K562 (cell line): ENCODE measurements at regions not wholly inside any gene's neighbourhood (a gene's known extent, or its start where the extent isn't known, plus 50 kb on each side); places are given as distances from the start of the nearest gene placed in this dataset.

Experiments used
- ATAC-seq: fragments of 200-7000 bp; cut with Tn5 transposase; 3 replicates; pipeline ENCODE4 v1.9.1; 2020; ENCODE audit warnings: moderate library complexity
- BruUV-seq: library from RNA; stranded (reverse); fragments of 400-500 nt; replicated peaks from 2 replicates; lab custom pipeline; 2021; lab: Mats Ljungman, UMichigan
- CTCF ChIA-PET: fragments of 300-600 bp; formaldehyde crosslinking; extraction: SDS; loops from one replicate; lab custom pipeline; 2021; ENCODE audit warnings: low intra/inter-chr PET ratio; lab: Yijun Ruan, JAX
- POLR2A ChIA-PET: fragments of 300-600, 350-650 bp; sonication (Branson Sonifier 250); formaldehyde crosslinking; extraction: SDS; loops from one replicate; lab custom pipeline; 2021; ENCODE audit warnings: antibody characterized with exemption, inconsistent platforms; lab: Yijun Ruan, JAX
- DNase-seq, 4 experiments: peaks; one replicate each; pipeline versions ENCODE4 v3.0.0 to v3.0.0-alpha.2; 2011 to 2018; ENCODE audit warnings: low spot score in 3 of 4, mixed read lengths in 3 of 4; ENCODE audit errors: extremely low read depth in 1 of 4
- FAIRE-seq: peaks from 2 replicates; lab custom pipeline; 2011; peaks lifted over from hg19 to GRCh38; lab: Jason Lieb, UNC
- H2AFZ ChIP-seq: 2 replicates; pipeline ENCODE4 v1.6.0; 2011; ENCODE audit warnings: low read depth, low read length, control low read depth, inconsistent platforms
- H3K27ac ChIP-seq: fragments of 200-600 bp; 3 replicates; pipeline ENCODE4 v1.8.0; 2011; ENCODE audit warnings: low read depth, mild to moderate bottlenecking, control low read depth, inconsistent platforms, low read length, moderate library complexity, mixed read lengths; ENCODE audit errors: extremely low read depth
- H3K27me3 ChIP-seq, 2 experiments: fragments of 300-600 bp in 1 of 2; 2 replicates in 1 of 2; 3 replicates in 1 of 2; pipeline versions ENCODE4 v1.6.0 to v1.8.0; 2011; ENCODE audit warnings: inconsistent platforms in 2 of 2, low read length in 2 of 2, mild to moderate bottlenecking in 1 of 2, mixed read lengths in 1 of 2, moderate library complexity in 1 of 2; ENCODE audit not compliant: control insufficient read depth in 2 of 2, insufficient read depth in 2 of 2
- H3K36me3 ChIP-seq: fragments of 300-600 bp; 3 replicates; pipeline ENCODE4 v1.8.0; 2011; ENCODE audit warnings: mild to moderate bottlenecking, low read length, inconsistent platforms; ENCODE audit not compliant: control insufficient read depth, insufficient read depth
- H3K4me1 ChIP-seq, 2 experiments: fragments of 200-600 bp in 1 of 2; replicated peaks in 1 of 2; 2 replicates in 1 of 2; 3 replicates in 1 of 2; pipeline versions ENCODE4 v1.5.1 to v1.8.0; 2011; ENCODE audit warnings: inconsistent platforms in 2 of 2, low read length in 2 of 2, mild to moderate bottlenecking in 1 of 2, mixed read lengths in 1 of 2, moderate library complexity in 1 of 2; ENCODE audit not compliant: control insufficient read depth in 2 of 2, insufficient read depth in 2 of 2
- H3K4me2 ChIP-seq: 2 replicates; pipeline ENCODE4 v1.6.1; 2011; ENCODE audit warnings: low read length, control low read depth, inconsistent platforms, mixed read lengths; ENCODE audit not compliant: insufficient read depth
- H3K4me3 ChIP-seq: fragments of 200-600 bp; sonication (generic), shearing (Covaris generic); 2 replicates; pipeline ENCODE4 v1.5.1; 2016; ENCODE audit warnings: control low read depth, inconsistent platforms
- H3K79me2 ChIP-seq: fragments of 200-600 bp; 3 replicates; pipeline ENCODE4 v1.8.0; 2011; ENCODE audit warnings: low read length, inconsistent platforms; ENCODE audit not compliant: control insufficient read depth, insufficient read depth
- H3K9ac ChIP-seq, 2 experiments: 2 replicates each; pipeline versions ENCODE4 v1.6.0 to v1.6.1; 2011; ENCODE audit warnings: low read depth in 2 of 2, low read length in 2 of 2, control low read depth in 1 of 2, inconsistent platforms in 1 of 2, mild to moderate bottlenecking in 1 of 2, mixed read lengths in 1 of 2; ENCODE audit not compliant: insufficient read depth in 1 of 2
- H3K9me1 ChIP-seq: one replicate; pipeline ENCODE4 v1.6.0; 2011; ENCODE audit warnings: inconsistent platforms, mild to moderate bottlenecking, low read length, moderate library complexity; ENCODE audit not compliant: control insufficient read depth, insufficient read depth
- H3K9me3 ChIP-seq: replicated peaks from 2 replicates; pipeline ENCODE4 v1.5.1; 2011; ENCODE audit warnings: low read depth, low read length, inconsistent platforms; ENCODE audit not compliant: control insufficient read depth, insufficient read depth
- H4K20me1 ChIP-seq: replicated peaks from 2 replicates; pipeline ENCODE4 v1.6.1; 2011; ENCODE audit warnings: low read length, inconsistent platforms, mixed read lengths; ENCODE audit not compliant: control insufficient read depth, insufficient read depth
- CC2D1A ChIP-seq: fragments of 450-650 bp; IDR thresholded peaks from 2 replicates; pipeline ENCODE4 v1.6.1; 2017; ENCODE audit warnings: mild to moderate bottlenecking
- EZH2 ChIP-seq: IDR thresholded peaks from 2 replicates; pipeline ENCODE4 v1.6.1; 2012; ENCODE audit warnings: low read depth, mild to moderate bottlenecking, inconsistent platforms, low read length, borderline replicate concordance
- FOXA3 ChIP-seq, 2 experiments: fragments of 450-650 bp in 1 of 2; sonication (generic) in 1 of 2; formaldehyde crosslinking; IDR thresholded peaks in 1 of 2; conservative IDR thresholded peaks in 1 of 2; 2 replicates each; pipeline versions ENCODE4 v1.4.0 to v1.8.0; 2020 to 2022; ENCODE audit warnings: mild to moderate bottlenecking in 2 of 2, missing genetic modification reagents in 1 of 2
- HDAC8 ChIP-seq: fragments of 450-650 bp; IDR thresholded peaks from 2 replicates; pipeline ENCODE4 v1.6.1; 2016; ENCODE audit warnings: mild to moderate bottlenecking, missing genetic modification characterization, moderate library complexity, missing compliant biosample characterization
- HMG20A ChIP-seq: fragments of 450-650 bp; formaldehyde crosslinking; conservative IDR thresholded peaks from 2 replicates; pipeline ENCODE4 v1.4.0; 2020; ENCODE audit warnings: mild to moderate bottlenecking, mixed read lengths
- KDM1A ChIP-seq, 2 experiments: fragments of 450-650 bp; IDR thresholded peaks; 2 replicates each; pipeline ENCODE4 v1.6.1; 2016; ENCODE audit warnings: mild to moderate bottlenecking in 2 of 2
- LCOR ChIP-seq: sonication (generic); formaldehyde crosslinking; IDR thresholded peaks from 2 replicates; pipeline ENCODE4 v1.8.0; 2022; ENCODE audit warnings: mild to moderate bottlenecking, missing genetic modification reagents
- MCM5 ChIP-seq: fragments of 450-650 bp; IDR thresholded peaks from 2 replicates; pipeline ENCODE4 v1.6.1; 2016; ENCODE audit warnings: low read depth
- RBM15 ChIP-seq: fragments of 200-400 bp; formaldehyde crosslinking; IDR thresholded peaks from 2 replicates; pipeline ENCODE4 v1.6.1; 2018; ENCODE audit warnings: mild to moderate bottlenecking, low read length, moderate library complexity; ENCODE audit not compliant: insufficient read depth
- SLC30A9 ChIP-seq: fragments of 250-450 bp; sonication (Bioruptor Pico); IDR thresholded peaks from 2 replicates; pipeline ENCODE4 v1.8.0; 2022; ENCODE audit warnings: mild to moderate bottlenecking, moderate library complexity
- SMAD3 ChIP-seq: fragments of 450-650 bp; formaldehyde crosslinking; conservative IDR thresholded peaks from 2 replicates; pipeline ENCODE4 v1.4.0; 2020; ENCODE audit warnings: mild to moderate bottlenecking
- SOX6 ChIP-seq: fragments of 450-650 bp; IDR thresholded peaks from 2 replicates; pipeline ENCODE4 v1.6.1; 2014; ENCODE audit warnings: mild to moderate bottlenecking
- SREBF1 ChIP-seq: fragments of 150-350 bp; IDR thresholded peaks from 2 replicates; pipeline ENCODE4 v1.6.1; 2014; ENCODE audit warnings: antibody characterized with exemption, low read depth, low read length, borderline replicate concordance
- YY1 ChIP-seq, 3 experiments: IDR thresholded peaks; 2 replicates each; pipeline ENCODE4 v1.6.1; 2011; ENCODE audit warnings: low read length in 2 of 3, mild to moderate bottlenecking in 2 of 3, moderate library complexity in 2 of 3, borderline replicate concordance in 1 of 3, control low read depth in 1 of 3, low read depth in 1 of 3; ENCODE audit not compliant: insufficient read depth in 3 of 3, insufficient replicate concordance in 2 of 3, control insufficient read depth in 1 of 3, insufficient read length in 1 of 3; ENCODE audit errors: extremely low read depth in 1 of 3
- ZNF384 ChIP-seq: IDR thresholded peaks from 2 replicates; pipeline ENCODE4 v1.6.1; 2012; ENCODE audit warnings: low read depth, low read length, improper control_type of control experiment
- ZNF551 ChIP-seq: fragments of 250-450 bp; sonication (Bioruptor Pico); IDR thresholded peaks from 2 replicates; pipeline ENCODE4 v1.5.0; 2021; ENCODE audit warnings: mild to moderate bottlenecking, moderate library complexity
- WGBS: fragments of 100-300 bp; shearing (Covaris generic); methylation state at CpG from one replicate; pipeline ENCODE4 v1.1.6; 2016; ENCODE audit warnings: low coverage, mixed read lengths; ENCODE audit not compliant: insufficient coverage; ENCODE audit errors: missing lambda C conversion rate; 5-methylcytosine and 5-hydroxymethylcytosine counted together
- in situ Hi-C: fragments of 300-500 bp; cut with MboI; formaldehyde crosslinking; loops from 4 replicates; pipeline ENCODE4 v1.15.0; 2018; ENCODE audit warnings: inconsistent platforms, mixed read lengths
- intact Hi-C: fragments of 100-400 bp; cut with micrococcal nuclease; formaldehyde crosslinking; loops from 2 replicates; pipeline ENCODE4 v1.14.2; 2022
- TF ChIP-seq, protein P1 (sequence below): sonication (generic); formaldehyde crosslinking; IDR thresholded peaks from 2 replicates; pipeline ENCODE4 v1.8.0; 2022; ENCODE audit warnings: mild to moderate bottlenecking, low read depth, missing genetic modification reagents
- TF ChIP-seq, protein P2 (sequence below): fragments of 450-650 bp; formaldehyde crosslinking; IDR thresholded peaks from 2 replicates; pipeline ENCODE4 v1.4.0; 2020; ENCODE audit warnings: mild to moderate bottlenecking

DNA sequence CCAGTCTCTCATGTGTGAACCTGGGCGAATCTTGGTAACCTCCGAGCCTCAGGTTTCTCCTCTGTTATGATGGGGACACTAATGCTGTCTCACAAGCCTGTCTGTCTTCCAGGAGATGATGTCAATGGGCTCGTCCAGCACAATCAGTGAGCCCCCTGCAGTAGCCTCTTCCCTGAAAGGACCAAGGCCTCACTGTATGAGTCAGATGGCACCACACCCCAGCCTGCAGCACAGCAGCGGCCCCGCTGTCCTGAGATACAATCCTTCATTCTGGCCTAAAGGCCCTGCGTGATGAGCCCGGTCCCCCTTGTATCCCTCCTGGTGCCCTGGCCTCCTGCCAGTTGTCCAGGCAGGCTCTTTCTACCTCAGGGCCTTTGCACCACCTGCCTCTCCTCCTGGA is 234.4 kb downstream of the IRF8 start (continued):
- no peak for TF ChIP-seq HMG20A (CRISPR knock-in tag)
- TF ChIP-seq SMAD3 (CRISPR knock-in tag), result no peak
- no peak for TF ChIP-seq LCOR (CRISPR knock-in tag)
- TF ChIP-seq, protein P1, sequence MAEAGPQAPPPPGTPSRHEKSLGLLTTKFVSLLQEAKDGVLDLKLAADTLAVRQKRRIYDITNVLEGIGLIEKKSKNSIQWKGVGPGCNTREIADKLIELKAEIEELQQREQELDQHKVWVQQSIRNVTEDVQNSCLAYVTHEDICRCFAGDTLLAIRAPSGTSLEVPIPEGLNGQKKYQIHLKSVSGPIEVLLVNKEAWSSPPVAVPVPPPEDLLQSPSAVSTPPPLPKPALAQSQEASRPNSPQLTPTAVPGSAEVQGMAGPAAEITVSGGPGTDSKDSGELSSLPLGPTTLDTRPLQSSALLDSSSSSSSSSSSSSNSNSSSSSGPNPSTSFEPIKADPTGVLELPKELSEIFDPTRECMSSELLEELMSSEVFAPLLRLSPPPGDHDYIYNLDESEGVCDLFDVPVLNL (CRISPR knock-in tag), result no peak
- TF ChIP-seq YY1 (IDR thresholded peaks at IDR 0.05; ENCODE audit: borderline replicate concordance in 1 of 3, control insufficient read depth in 1 of 3, extremely low read depth in 1 of 3, insufficient read depth in 3 of 3, insufficient read length in 1 of 3, insufficient replicate concordance in 2 of 3, low read depth in 1 of 3, low read length in 2 of 3), result no peak

DNA sequence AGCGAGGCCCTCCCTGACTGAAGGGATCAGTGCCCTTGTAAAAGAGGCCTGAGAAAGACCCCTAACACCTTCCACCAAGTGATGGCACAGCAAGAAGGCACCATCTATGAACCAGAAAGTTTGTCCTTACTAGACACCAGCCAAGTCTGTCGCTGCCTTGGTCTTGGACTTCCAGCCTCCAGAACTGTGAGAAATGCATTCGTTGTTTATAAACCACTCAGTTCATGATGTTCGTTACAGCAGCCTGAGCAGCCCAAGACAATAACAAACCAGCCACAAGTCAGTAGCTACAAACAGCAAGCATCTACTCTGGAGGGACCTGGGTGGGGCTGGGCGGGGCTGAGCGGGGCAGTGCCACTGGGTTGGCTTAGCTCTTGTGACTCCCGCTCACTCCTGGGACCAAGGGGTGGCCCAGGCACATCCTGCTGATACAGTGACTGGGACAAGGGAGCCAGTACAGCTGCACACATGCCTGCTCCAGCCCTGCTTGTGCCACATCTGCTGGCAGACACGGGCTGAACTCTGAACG is 234.9 kb downstream of the IRF8 start:
- CTCF ChIA-PET, result no interaction called here
- no peak overlapping the region for H3K27ac ChIP-seq
- POLR2A ChIA-PET, result interaction anchor here (0.5 to 0.6 kb wide), 2 partner anchors 61 to 190 kb away, joined by 3 to 4 read pairs; no protein-coding TSS in a partner anchor
- H3K9me1 ChIP-seq, result no peaks in the 10 kb centered on the region
- BruUV-seq, result no TSS peak
- intact Hi-C loops (no loop called here), in situ Hi-C loops (no loop called here)
- no peak overlapping the region for H3K4me3 ChIP-seq
- no peak overlapping the region for H2AFZ ChIP-seq
- DNase-seq (no peak), FAIRE-seq (no peak), ATAC-seq (no peak)
- WGBS, result 0% methylated on average over 5 of the region's 9 CpGs
- no peaks in the 10 kb centered on the region for H3K79me2 ChIP-seq
- H3K36me3 ChIP-seq, result no peaks in the 10 kb centered on the region
- no peaks in the 10 kb centered on the region for H3K4me1 ChIP-seq
- H3K4me2 ChIP-seq, result no peak overlapping the region
- no peak overlapping the region for H3K9ac ChIP-seq
- H3K9me3 ChIP-seq, result no peaks in the 10 kb centered on the region
- H4K20me1 ChIP-seq, result no peaks in the 10 kb centered on the region
- H3K27me3 ChIP-seq, result peaks cover 4 to 29% of the 10 kb centered on the region in 2 experiments; a peak in 2 of 5 replicates
- TF ChIP-seq ZNF551 (CRISPR knock-in tag), result no peak
- no peak for TF ChIP-seq EZH2
- TF ChIP-seq CC2D1A, result no peak
- no peak for TF ChIP-seq SOX6
- TF ChIP-seq HDAC8, result no peak
- TF ChIP-seq, protein P2, sequence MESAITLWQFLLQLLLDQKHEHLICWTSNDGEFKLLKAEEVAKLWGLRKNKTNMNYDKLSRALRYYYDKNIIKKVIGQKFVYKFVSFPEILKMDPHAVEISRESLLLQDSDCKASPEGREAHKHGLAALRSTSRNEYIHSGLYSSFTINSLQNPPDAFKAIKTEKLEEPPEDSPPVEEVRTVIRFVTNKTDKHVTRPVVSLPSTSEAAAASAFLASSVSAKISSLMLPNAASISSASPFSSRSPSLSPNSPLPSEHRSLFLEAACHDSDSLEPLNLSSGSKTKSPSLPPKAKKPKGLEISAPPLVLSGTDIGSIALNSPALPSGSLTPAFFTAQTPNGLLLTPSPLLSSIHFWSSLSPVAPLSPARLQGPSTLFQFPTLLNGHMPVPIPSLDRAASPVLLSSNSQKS (CRISPR knock-in tag), result no peak
- TF ChIP-seq SLC30A9, result no peak
- no peak for TF ChIP-seq KDM1A (IDR thresholded peaks at IDR 0.05)
- no peak for TF ChIP-seq MCM5
- no peak for TF ChIP-seq FOXA3 (CRISPR knock-in tag; conservative IDR thresholded peaks at IDR 0.05 in 1 of 2, IDR thresholded peaks at IDR 0.05 in 1 of 2)
- no peak for TF ChIP-seq ZNF384
- TF ChIP-seq RBM15, result no peak
- no peak for TF ChIP-seq SREBF1
